ENCODE measurements at regions not wholly inside any gene's neighbourhood (a gene's known extent, or its start where the extent isn't known, plus 50 kb on each side); places are given as distances from the start of the nearest gene placed in this dataset.
"Not testable (repeated sequence)": the region's sequence is repeated elsewhere in the genome, so short reads cannot be mapped to it uniquely, and the experiment has no call there.

- DNase-seq (ENCODE audit: low spot score): no peak
Observed at GRCh38 chr16:17984810-17985209, 351.7 kb downstream of the NPIPA8 start.

- no peak for DNase-seq (ENCODE audit: low spot score)
Observed at GRCh38 chr16:17983847-17984639, 352.5 kb downstream of the NPIPA8 start.

GRCh38 chr16:17983114-17983513, 353.4 kb downstream of the NPIPA8 start:
- DNase-seq (ENCODE audit: low spot score): no peak

GRCh38 chr16:17977260-17977659, 359.3 kb downstream of the NPIPA8 start:
- no peak for DNase-seq (ENCODE audit: low spot score)

- no peak for DNase-seq (ENCODE audit: low spot score)
Observed at GRCh38 chr16:17972460-17972943, 364.0 kb downstream of the NPIPA8 start.

- DNase-seq (ENCODE audit: low spot score): no peak
Observed at GRCh38 chr16:17970816-17971331, 365.7 kb downstream of the NPIPA8 start.

- no peak for DNase-seq (ENCODE audit: low spot score)
Observed at GRCh38 chr16:17970157-17970765, 366.3 kb downstream of the NPIPA8 start.

GRCh38 chr16:17965133-17965900, 371.2 kb downstream of the NPIPA8 start:
- no peak for DNase-seq (ENCODE audit: low spot score)

GRCh38 chr16:17964196-17964595, 372.3 kb downstream of the NPIPA8 start:
- no peak for DNase-seq (ENCODE audit: low spot score)

- no peak for DNase-seq (ENCODE audit: low spot score)
Observed at GRCh38 chr16:17963185-17963836, 373.2 kb downstream of the NPIPA8 start.

GRCh38 chr16:17962726-17963125, 373.8 kb downstream of the NPIPA8 start:
- no peak for DNase-seq (ENCODE audit: low spot score)

GRCh38 chr16:17961822-17962221, 374.7 kb downstream of the NPIPA8 start:
- not testable (repeated sequence) for DNase-seq (ENCODE audit: low spot score)

GRCh38 chr16:17951378-17951777, 385.2 kb downstream of the NPIPA8 start:
- no peak for DNase-seq (ENCODE audit: low spot score)

GRCh38 chr16:17949982-17950250, 386.6 kb downstream of the NPIPA8 start:
- DNase-seq (ENCODE audit: low spot score): no peak

- DNase-seq (ENCODE audit: low spot score): no peak
Observed at GRCh38 chr16:17949141-17949981, 387.2 kb downstream of the NPIPA8 start.

- no peak for DNase-seq (ENCODE audit: low spot score)
Observed at GRCh38 chr16:17947637-17948036, 388.9 kb downstream of the NPIPA8 start.

GRCh38 chr16:17947165-17947564, 389.4 kb downstream of the NPIPA8 start:
- DNase-seq (ENCODE audit: low spot score): no peak

GRCh38 chr16:17945080-17945601, 391.4 kb downstream of the NPIPA8 start:
- DNase-seq (ENCODE audit: low spot score): no peak

- DNase-seq (ENCODE audit: low spot score): no peak
Observed at GRCh38 chr16:17944345-17944744, 392.2 kb downstream of the NPIPA8 start.

GRCh38 chr16:17942067-17942466, 394.5 kb downstream of the NPIPA8 start:
- no peak for DNase-seq (ENCODE audit: low spot score)

Measured in mucosa of gallbladder (tissue), 1 donor.